ENCODE measurements at regions not wholly inside any gene's neighbourhood (a gene's known extent, or its start where the extent isn't known, plus 50 kb on each side); places are given as distances from the start of the nearest gene placed in this dataset.

DNA sequence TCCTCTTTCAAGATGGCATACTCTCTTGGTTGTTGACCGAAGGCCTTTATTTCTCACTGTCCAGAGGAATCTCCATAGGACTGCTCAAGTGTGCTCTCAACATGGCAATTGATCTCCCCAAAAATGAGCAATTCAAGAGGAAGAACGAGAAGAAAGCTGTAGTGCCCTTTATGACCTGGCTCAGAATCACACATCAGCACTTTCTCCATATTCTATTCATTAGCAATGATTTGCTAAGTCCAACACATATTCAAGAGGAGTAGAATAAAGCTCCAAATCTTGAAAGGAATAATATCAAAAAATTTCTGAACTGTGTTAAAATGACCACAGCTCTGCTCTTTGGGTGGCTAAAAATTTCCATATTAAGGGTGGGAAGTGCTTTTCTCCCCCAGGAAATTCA is 151.6 kb upstream of the SYNPR start:
- no peak for ATAC-seq
- TF ChIP-seq SNAI2 (CRISPR knock-in tag; IDR thresholded peaks at IDR 0.05) (no peak), BACH2 (CRISPR knock-in tag; IDR thresholded peaks at IDR 0.05; ENCODE audit: borderline replicate concordance) (no peak), ZNF8 (CRISPR knock-in tag; IDR thresholded peaks at IDR 0.05) (no peak), OSR1 (CRISPR knock-in tag; IDR thresholded peaks at IDR 0.05) (no peak)
- TF ChIP-seq, protein P1, sequence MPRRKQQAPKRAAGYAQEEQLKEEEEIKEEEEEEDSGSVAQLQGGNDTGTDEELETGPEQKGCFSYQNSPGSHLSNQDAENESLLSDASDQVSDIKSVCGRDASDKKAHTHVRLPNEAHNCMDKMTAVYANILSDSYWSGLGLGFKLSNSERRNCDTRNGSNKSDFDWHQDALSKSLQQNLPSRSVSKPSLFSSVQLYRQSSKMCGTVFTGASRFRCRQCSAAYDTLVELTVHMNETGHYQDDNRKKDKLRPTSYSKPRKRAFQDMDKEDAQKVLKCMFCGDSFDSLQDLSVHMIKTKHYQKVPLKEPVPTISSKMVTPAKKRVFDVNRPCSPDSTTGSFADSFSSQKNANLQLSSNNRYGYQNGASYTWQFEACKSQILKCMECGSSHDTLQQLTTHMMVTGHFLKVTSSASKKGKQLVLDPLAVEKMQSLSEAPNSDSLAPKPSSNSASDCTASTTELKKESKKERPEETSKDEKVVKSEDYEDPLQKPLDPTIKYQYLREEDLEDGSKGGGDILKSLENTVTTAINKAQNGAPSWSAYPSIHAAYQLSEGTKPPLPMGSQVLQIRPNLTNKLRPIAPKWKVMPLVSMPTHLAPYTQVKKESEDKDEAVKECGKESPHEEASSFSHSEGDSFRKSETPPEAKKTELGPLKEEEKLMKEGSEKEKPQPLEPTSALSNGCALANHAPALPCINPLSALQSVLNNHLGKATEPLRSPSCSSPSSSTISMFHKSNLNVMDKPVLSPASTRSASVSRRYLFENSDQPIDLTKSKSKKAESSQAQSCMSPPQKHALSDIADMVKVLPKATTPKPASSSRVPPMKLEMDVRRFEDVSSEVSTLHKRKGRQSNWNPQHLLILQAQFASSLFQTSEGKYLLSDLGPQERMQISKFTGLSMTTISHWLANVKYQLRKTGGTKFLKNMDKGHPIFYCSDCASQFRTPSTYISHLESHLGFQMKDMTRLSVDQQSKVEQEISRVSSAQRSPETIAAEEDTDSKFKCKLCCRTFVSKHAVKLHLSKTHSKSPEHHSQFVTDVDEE (CRISPR knock-in tag; IDR thresholded peaks at IDR 0.05), result no peak

- TF ChIP-seq ZNF565 (CRISPR knock-in tag; conservative IDR thresholded peaks at IDR 0.05; ENCODE audit: low read depth), result no peak
- TF ChIP-seq, protein P1 (CRISPR knock-in tag; IDR thresholded peaks at IDR 0.05), result no peak
- TF ChIP-seq ZFP3 (CRISPR knock-in tag; IDR thresholded peaks at IDR 0.05), result no peak
- TF ChIP-seq OSR1 (CRISPR knock-in tag; IDR thresholded peaks at IDR 0.05), result no peak
- no peak for TF ChIP-seq CREB5 (CRISPR knock-in tag; IDR thresholded peaks at IDR 0.05; ENCODE audit: low read depth)
- TF ChIP-seq RARB (CRISPR knock-in tag; IDR thresholded peaks at IDR 0.05), result no peak
- TF ChIP-seq ZNF8 (CRISPR knock-in tag; IDR thresholded peaks at IDR 0.05), result no peak
- TF ChIP-seq ZFP30 (CRISPR knock-in tag; IDR thresholded peaks at IDR 0.05), result no peak
- TF ChIP-seq SNAI2 (CRISPR knock-in tag; IDR thresholded peaks at IDR 0.05), result no peak
- TF ChIP-seq, protein P2, sequence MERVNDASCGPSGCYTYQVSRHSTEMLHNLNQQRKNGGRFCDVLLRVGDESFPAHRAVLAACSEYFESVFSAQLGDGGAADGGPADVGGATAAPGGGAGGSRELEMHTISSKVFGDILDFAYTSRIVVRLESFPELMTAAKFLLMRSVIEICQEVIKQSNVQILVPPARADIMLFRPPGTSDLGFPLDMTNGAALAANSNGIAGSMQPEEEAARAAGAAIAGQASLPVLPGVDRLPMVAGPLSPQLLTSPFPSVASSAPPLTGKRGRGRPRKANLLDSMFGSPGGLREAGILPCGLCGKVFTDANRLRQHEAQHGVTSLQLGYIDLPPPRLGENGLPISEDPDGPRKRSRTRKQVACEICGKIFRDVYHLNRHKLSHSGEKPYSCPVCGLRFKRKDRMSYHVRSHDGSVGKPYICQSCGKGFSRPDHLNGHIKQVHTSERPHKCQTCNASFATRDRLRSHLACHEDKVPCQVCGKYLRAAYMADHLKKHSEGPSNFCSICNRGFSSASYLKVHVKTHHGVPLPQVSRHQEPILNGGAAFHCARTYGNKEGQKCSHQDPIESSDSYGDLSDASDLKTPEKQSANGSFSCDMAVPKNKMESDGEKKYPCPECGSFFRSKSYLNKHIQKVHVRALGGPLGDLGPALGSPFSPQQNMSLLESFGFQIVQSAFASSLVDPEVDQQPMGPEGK (CRISPR knock-in tag; IDR thresholded peaks at IDR 0.05; ENCODE audit: borderline replicate concordance), result no peak
- TF ChIP-seq, protein P3, sequence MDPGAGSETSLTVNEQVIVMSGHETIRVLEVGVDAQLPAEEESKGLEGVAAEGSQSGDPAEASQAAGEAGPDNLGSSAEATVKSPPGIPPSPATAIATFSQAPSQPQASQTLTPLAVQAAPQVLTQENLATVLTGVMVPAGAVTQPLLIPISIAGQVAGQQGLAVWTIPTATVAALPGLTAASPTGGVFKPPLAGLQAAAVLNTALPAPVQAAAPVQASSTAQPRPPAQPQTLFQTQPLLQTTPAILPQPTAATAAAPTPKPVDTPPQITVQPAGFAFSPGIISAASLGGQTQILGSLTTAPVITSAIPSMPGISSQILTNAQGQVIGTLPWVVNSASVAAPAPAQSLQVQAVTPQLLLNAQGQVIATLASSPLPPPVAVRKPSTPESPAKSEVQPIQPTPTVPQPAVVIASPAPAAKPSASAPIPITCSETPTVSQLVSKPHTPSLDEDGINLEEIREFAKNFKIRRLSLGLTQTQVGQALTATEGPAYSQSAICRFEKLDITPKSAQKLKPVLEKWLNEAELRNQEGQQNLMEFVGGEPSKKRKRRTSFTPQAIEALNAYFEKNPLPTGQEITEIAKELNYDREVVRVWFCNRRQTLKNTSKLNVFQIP (CRISPR knock-in tag; IDR thresholded peaks at IDR 0.05; ENCODE audit: borderline replicate concordance, low read depth), result no peak
- no peak for TF ChIP-seq ZNF70 (CRISPR knock-in tag; IDR thresholded peaks at IDR 0.05)
- no peak for TF ChIP-seq CSDC2 (CRISPR knock-in tag; IDR thresholded peaks at IDR 0.05)
- no peak for TF ChIP-seq TOX (CRISPR knock-in tag; IDR thresholded peaks at IDR 0.05; ENCODE audit: borderline replicate concordance)
- no peak for TF ChIP-seq ARNTL (CRISPR knock-in tag; IDR thresholded peaks at IDR 0.05; ENCODE audit: borderline replicate concordance, low read depth)
- TF ChIP-seq, protein P4, sequence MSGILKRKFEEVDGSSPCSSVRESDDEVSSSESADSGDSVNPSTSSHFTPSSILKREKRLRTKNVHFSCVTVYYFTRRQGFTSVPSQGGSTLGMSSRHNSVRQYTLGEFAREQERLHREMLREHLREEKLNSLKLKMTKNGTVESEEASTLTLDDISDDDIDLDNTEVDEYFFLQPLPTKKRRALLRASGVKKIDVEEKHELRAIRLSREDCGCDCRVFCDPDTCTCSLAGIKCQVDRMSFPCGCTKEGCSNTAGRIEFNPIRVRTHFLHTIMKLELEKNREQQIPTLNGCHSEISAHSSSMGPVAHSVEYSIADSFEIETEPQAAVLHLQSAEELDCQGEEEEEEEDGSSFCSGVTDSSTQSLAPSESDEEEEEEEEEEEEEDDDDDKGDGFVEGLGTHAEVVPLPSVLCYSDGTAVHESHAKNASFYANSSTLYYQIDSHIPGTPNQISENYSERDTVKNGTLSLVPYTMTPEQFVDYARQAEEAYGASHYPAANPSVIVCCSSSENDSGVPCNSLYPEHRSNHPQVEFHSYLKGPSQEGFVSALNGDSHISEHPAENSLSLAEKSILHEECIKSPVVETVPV (CRISPR knock-in tag; IDR thresholded peaks at IDR 0.05), result no peak
- no peak for TF ChIP-seq ZC3H10 (CRISPR knock-in tag; IDR thresholded peaks at IDR 0.05)
- no peak for ATAC-seq
These were observed 149.7 kb upstream of the SYNPR start for GRCh38 chr3:63128380-63128779.
